GM18870 (cell line): ENCODE measurements at regions not wholly inside any gene's neighbourhood (a gene's known extent, or its start where the extent isn't known, plus 50 kb on each side); places are given as distances from the start of the nearest gene placed in this dataset.

Source experiments
- ATAC-seq: cut with Tn5 transposase; IDR thresholded peaks from one replicate; pipeline ENCODE4 v1.9.1; 2021; ENCODE audit warnings: moderate library complexity; ENCODE audit not compliant: unreplicated experiment

DNA sequence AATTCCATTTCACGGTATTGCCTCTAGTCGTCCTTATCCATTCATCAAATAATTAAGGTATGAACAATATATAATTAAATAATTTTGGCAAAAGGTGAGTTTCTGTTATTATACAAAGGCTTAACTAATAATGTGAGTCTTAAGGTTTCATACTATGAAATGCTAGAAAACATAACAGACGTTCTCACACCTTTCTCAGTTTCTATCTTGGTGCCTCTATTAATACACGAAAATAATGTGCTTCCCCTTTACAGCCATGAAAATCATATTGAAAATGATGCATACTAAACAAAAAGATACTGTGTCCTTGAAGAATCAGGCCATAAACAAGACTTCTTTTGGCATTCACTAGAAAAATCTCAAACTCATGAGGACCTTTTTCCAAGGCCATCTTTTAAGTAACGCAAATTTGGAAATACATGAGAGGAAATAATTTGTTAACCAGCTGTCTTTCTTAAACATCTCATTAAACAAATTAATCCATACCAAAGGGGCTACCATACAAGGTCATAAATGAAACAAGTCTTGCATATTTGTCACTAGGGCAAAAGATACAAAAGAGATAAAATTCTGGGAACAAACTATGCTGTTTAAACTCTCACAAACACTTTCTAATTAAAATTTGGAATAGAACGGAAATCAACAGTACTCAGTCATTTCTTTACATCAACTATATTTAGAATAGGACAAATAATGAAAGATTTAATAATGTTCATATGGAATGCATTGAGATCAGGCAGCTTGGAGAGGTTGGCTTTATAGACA, 53.9 kb upstream of the CAV2 start:
- no peak for ATAC-seq

DNA sequence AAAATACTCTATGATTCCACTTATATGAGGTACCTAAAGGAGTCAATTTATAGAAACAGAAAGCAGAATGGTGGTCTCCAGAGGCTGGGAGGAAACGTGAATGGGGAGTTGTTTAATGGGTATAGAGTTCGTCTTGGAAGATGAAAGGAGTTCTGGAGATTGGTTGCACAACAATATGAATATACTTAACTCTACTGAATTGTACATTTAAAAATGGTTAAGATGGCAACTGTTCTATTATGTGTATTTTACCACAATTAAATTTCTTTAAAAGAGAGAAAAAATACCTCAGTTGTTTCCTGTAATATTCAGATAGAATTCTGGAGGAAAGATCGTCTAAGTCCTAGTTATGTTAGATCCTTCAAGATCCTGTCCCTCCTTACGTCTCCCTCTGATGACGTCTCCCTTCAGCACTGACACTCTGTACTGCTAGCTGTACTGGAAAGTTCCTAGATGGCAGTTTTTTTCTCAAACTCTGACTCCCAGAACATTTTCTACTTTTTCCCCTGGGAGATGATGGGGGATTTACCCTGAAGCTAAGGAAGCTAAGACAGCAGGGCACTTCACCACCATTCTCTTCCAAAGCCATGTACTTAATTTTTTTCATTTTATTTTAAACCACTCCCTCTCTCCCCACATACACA, 53.2 kb upstream of the CAV2 start:
- ATAC-seq = no peak

DNA sequence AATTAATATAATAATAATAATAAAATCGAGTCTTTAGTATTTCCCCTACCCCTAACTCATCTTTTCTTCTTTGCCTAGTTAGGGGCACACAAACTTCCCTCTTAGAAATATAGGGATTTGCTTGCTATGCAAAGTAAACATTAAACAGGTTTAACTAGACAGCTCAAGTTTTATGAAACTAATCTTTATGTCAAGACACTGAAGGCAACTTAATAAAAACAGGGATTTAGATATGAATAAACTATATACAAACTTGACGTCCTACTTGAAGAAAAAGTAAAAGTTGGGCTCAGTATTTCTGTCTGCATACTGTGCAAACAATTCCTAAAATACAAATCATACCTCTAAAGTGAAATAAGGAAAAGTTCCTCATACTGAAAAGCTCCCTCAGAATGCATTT, 52.1 kb upstream of the CAV2 start:
- no peak for ATAC-seq

DNA sequence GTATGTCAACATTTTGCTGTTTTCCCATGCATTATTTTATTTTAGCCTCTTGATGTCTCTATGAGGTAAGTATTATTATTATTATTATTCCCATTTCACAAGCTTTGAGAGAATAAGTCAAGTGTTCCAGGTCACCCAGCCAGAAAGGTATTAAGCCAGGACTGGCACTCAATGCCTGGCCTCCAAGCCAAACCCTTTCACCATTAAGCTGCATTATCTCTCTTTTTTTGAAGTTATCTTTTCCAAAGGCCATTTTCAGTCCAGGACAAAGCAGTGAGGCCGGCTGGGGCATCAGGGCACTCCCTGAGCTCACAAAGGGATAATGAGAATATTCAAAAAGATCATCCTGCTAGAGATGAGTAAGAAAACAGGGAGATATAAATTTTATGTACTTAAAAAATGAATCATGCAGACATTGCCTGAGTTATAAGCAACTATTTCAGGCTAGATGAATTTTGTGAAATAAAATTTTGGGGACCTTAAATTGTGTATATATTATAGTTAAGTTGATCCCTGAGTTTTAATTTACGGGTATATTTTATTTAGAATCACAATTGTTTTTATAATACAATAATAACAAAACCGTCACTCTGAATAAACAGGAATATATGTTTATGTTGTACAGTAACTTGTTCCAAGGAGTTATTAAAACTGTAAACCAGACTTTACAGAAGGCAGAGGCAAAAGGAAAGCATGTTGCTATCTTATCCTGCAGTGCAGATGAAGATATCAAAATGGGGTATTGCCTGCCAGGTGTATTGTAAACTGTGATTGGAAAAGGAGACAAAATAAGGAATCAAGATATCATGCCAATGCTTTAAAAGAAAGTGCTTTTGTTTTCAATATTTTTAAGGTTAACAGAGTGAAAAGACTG, 51.3 kb upstream of the CAV2 start:
- no peak for ATAC-seq

DNA sequence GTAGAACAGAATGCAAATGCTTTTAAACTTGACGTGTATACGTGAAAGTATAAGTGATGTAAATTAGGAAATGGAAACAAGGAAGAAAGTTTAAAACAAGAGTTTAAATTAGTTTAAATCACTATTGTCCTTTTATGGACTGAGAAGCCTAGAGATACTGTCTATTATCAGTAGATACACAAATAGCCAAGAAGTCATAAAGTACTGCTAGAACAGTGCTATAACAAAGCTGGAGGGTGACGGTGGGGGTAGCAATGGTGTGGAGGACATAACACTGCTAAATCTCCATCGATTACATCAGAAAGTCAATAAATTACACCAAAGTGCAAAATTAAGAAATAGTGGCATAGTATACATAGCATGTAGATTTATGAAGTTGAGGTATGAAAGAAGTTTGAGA, 50.1 kb upstream of the CAV2 start:
- ATAC-seq = no peak
